OCI-LY1 (cell line): ENCODE measurements at regions not wholly inside any gene's neighbourhood (a gene's known extent, or its start where the extent isn't known, plus 50 kb on each side); places are given as distances from the start of the nearest gene placed in this dataset.

Experiments
- CTCF ChIP-seq: fragments of 200-600 bp; sonication (generic), shearing (Covaris generic); IDR thresholded peaks from 2 replicates; pipeline ENCODE4 v1.5.1; 2017; ENCODE audit warnings: mild to moderate bottlenecking, antibody characterized with exemption, low read length, moderate library complexity, mixed read lengths
- EZH2 ChIP-seq: fragments of 200-600 bp; sonication (generic), shearing (Covaris generic); IDR thresholded peaks from 2 replicates; pipeline ENCODE4 v1.8.0; 2017; ENCODE audit warnings: borderline replicate concordance, mixed run types, mild to moderate bottlenecking, antibody characterized with exemption, low read length, moderate library complexity, mixed read lengths

- TF ChIP-seq CTCF = no peak
- TF ChIP-seq EZH2 = no peak
These were observed 265.5 kb upstream of the ZNF608 start for GRCh38 chr5:125011947-125012346.
